ENCODE measurements at regions not wholly inside any gene's neighbourhood (a gene's known extent, or its start where the extent isn't known, plus 50 kb on each side); places are given as distances from the start of the nearest gene placed in this dataset.

GRCh38 chr4:138773321-138773720, 242.3 kb upstream of the NOCT start:
- no peak for DNase-seq (ENCODE audit: low spot score)
- in situ Hi-C loops (cut with HindIII; ENCODE audit: low sequenced_read_pairs) = no loop called here

GRCh38 chr4:138772366-138772765, 243.2 kb upstream of the NOCT start:
- DNase-seq (ENCODE audit: low spot score) = no peak
- in situ Hi-C loops (cut with HindIII; ENCODE audit: low sequenced_read_pairs) = no loop called here

- no peak for DNase-seq (ENCODE audit: low spot score)
- in situ Hi-C loops (cut with HindIII; ENCODE audit: low sequenced_read_pairs) = no loop called here
Observed at GRCh38 chr4:138770818-138771217, 244.8 kb upstream of the NOCT start.

- DNase-seq (ENCODE audit: low spot score) = no peak
- in situ Hi-C loops (cut with HindIII; ENCODE audit: low sequenced_read_pairs) = no loop called here
Observed at GRCh38 chr4:138766332-138766731, 249.2 kb upstream of the NOCT start.

GRCh38 chr4:138765442-138765841, 250.1 kb upstream of the NOCT start:
- in situ Hi-C loops (cut with HindIII; ENCODE audit: low sequenced_read_pairs) = no loop called here
- DNase-seq (ENCODE audit: low spot score) = no peak

GRCh38 chr4:138761638-138762220, 253.9 kb upstream of the NOCT start:
- in situ Hi-C loops (cut with HindIII; ENCODE audit: low sequenced_read_pairs) = no loop called here

GRCh38 chr4:138759554-138759902, 256.1 kb upstream of the NOCT start:
- no peak for DNase-seq (ENCODE audit: low spot score)
- in situ Hi-C loops (cut with HindIII; ENCODE audit: low sequenced_read_pairs) = no loop called here

More at GRCh38 chr4:138761638-138762220, 253.9 kb upstream of the NOCT start:
- no peak for DNase-seq (ENCODE audit: low spot score)

GRCh38 chr4:138758876-138759553, 256.6 kb upstream of the NOCT start:
- in situ Hi-C loops (cut with HindIII; ENCODE audit: low sequenced_read_pairs) = no loop called here
- DNase-seq (ENCODE audit: low spot score) = no peak

- in situ Hi-C loops (cut with HindIII; ENCODE audit: low sequenced_read_pairs) = no loop called here
- no peak for DNase-seq (ENCODE audit: low spot score)
Observed at GRCh38 chr4:138758196-138758595, 257.4 kb upstream of the NOCT start.

GRCh38 chr4:138757432-138757831, 258.1 kb upstream of the NOCT start:
- DNase-seq (ENCODE audit: low spot score) = no peak
- in situ Hi-C loops (cut with HindIII; ENCODE audit: low sequenced_read_pairs) = no loop called here

- no peak for DNase-seq (ENCODE audit: low spot score)
- in situ Hi-C loops (cut with HindIII; ENCODE audit: low sequenced_read_pairs) = no loop called here
Observed at GRCh38 chr4:138756519-138756918, 259.1 kb upstream of the NOCT start.

GRCh38 chr4:138751309-138751708, 264.3 kb upstream of the NOCT start:
- no peak for DNase-seq (ENCODE audit: low spot score)

GRCh38 chr4:138749303-138749702, 266.3 kb upstream of the NOCT start:
- in situ Hi-C loops (cut with HindIII; ENCODE audit: low sequenced_read_pairs) = no loop called here
- DNase-seq (ENCODE audit: low spot score) = no peak

More at GRCh38 chr4:138751309-138751708, 264.3 kb upstream of the NOCT start:
- in situ Hi-C loops (cut with HindIII; ENCODE audit: low sequenced_read_pairs) = no loop called here

- in situ Hi-C loops (cut with HindIII; ENCODE audit: low sequenced_read_pairs) = no loop called here
- no peak for DNase-seq (ENCODE audit: low spot score)
Observed at GRCh38 chr4:138741766-138742377, 273.7 kb upstream of the NOCT start.

GRCh38 chr4:138740816-138741745, 274.5 kb upstream of the NOCT start:
- DNase-seq (ENCODE audit: low spot score) = no peak
- in situ Hi-C loops (cut with HindIII; ENCODE audit: low sequenced_read_pairs) = no loop called here

GRCh38 chr4:138736362-138736761, 279.2 kb upstream of the NOCT start:
- no peak for DNase-seq (ENCODE audit: low spot score)
- in situ Hi-C loops (cut with HindIII; ENCODE audit: low sequenced_read_pairs) = no loop called here

- DNase-seq (ENCODE audit: low spot score) = no peak
- in situ Hi-C loops (cut with HindIII; ENCODE audit: low sequenced_read_pairs) = no loop called here
Observed at GRCh38 chr4:138734746-138735145, 280.8 kb upstream of the NOCT start.

- DNase-seq (ENCODE audit: low spot score) = no peak
- in situ Hi-C loops (cut with HindIII; ENCODE audit: low sequenced_read_pairs) = no loop called here
Observed at GRCh38 chr4:138728566-138728965, 287.0 kb upstream of the NOCT start.

- in situ Hi-C loops (cut with HindIII; ENCODE audit: low sequenced_read_pairs) = no loop called here
- DNase-seq (ENCODE audit: low spot score) = no peak
Observed at GRCh38 chr4:138727731-138728130, 287.9 kb upstream of the NOCT start.

GRCh38 chr4:138724530-138724929, 291.1 kb upstream of the NOCT start:
- in situ Hi-C loops (cut with HindIII; ENCODE audit: low sequenced_read_pairs) = no loop called here
- DNase-seq (ENCODE audit: low spot score) = no peak
